GM19351 (cell line): ENCODE measurements at regions not wholly inside any gene's neighbourhood (a gene's known extent, or its start where the extent isn't known, plus 50 kb on each side); places are given as distances from the start of the nearest gene placed in this dataset.
"Not testable (repeated sequence)": the region's sequence is repeated elsewhere in the genome, so short reads cannot be mapped to it uniquely, and the experiment has no call there.

Experiments used
- ATAC-seq: cut with Tn5 transposase; IDR thresholded peaks from one replicate; pipeline ENCODE4 v1.9.1; 2021; ENCODE audit warnings: mild to moderate bottlenecking, moderate library complexity; ENCODE audit not compliant: unreplicated experiment

DNA sequence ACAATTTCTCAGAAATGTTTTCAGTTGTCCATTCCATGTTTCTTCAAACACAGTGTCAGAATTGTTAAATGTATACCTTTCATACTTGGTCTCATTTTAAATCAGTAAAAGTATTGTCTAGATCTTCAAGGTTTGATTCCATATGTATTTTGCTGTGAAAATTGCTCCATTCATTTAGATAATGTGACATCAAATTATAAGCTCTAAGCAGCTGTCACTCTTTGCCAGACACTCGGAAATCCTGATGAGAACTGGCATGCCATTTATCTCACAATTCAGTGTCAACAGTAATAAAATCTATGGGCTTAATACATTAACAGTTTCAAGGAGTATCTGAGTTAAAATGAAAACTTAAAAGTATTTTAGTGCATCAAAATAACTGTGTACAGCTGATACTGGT is 1025.3 kb upstream of the EPHA6 start:
- no peak for ATAC-seq

DNA sequence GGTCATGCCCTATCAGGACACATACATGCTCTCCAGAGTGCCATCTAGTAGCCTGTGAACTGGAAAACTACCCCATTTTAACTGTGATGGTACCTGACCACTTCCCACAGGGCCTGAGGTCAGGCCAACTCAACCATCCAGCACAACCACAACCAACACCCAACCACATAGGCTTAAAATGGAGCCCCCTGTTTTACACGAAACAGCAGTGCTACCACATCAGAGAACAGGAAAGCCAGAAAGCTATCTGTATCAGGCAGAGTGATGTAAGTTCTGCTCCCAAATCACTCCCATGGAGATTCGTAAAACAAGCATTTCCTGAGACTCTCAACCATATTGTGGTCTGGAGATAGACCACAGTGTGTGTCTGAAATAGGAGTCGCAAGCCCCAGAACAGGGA is 1017.3 kb upstream of the EPHA6 start:
- no peak for ATAC-seq

DNA sequence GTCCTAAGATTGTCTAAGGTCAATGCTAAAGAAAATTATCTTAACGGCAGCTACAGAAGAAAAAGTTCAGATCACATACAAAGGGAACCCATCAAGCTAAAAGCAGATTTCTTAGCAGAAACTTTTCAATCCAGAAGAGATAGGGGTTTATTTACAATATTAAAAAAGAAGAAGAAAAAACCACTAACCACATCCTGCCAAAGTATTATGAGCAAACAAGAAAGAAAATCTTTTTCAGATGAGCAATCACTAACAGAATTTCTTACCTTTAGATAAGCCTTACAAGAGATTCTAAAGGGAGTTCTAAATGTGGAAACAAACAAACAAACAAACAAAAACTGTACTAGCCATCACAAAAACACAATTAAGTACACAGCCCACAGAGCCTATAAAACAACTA is 1015.8 kb upstream of the EPHA6 start:
- ATAC-seq: no peak

DNA sequence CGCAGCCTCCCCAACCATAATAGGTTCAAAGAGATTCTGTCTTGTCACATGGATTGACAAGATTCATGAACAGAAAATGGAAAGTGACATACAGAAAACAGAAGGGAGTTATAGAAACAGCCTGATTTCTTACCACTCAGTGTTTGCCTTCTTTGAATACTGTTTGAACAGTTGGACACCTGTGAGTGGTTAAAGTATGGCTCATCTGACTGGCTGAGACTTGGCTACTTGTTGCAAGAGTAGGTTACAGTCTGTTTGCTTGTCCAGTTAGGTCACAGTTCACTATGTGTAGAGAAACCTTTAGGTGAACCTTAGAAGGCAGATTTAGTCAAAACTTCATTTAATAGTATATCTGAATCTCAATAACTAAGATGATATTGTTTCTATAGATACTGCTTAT is 1003.9 kb upstream of the EPHA6 start:
- ATAC-seq: no peak

DNA sequence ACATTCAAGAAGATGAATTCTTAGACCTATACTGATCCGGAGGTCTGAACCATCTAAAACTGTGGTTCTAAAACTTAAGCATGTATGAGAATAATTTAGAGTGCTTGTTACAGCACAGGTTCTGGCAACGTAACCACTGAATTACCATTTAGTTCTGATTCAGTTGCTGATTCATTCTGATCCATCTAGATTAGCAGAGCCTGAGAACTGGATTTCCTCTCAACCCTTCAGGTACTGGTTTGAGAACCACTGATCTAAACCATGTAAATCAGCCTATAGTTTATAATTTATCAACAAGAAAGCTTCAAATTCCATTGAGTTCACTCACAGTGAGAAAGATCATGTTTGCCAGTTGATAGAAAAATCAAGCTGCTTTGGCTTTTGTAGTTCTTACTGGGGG is 1001.1 kb upstream of the EPHA6 start:
- no peak for ATAC-seq

DNA sequence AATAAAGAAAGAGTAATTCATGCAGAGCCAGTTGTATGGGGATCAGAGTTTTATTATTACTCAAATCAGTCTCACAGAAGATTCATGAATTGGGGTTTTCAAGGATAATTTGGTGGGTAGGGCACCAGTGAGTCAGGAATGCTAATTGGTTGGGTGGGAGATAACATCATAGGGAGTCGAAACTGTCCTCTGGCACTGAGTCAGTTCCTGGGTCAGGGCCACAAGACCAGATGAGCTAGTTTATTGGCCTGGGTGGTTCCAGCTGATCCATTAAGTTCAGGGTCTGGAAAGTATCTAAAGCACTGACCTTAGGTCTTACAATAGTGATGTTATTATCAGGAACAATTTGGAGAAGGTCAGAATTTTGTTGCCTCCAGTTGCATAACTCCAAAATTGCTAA is 998.6 kb upstream of the EPHA6 start:
- ATAC-seq: no peak

DNA sequence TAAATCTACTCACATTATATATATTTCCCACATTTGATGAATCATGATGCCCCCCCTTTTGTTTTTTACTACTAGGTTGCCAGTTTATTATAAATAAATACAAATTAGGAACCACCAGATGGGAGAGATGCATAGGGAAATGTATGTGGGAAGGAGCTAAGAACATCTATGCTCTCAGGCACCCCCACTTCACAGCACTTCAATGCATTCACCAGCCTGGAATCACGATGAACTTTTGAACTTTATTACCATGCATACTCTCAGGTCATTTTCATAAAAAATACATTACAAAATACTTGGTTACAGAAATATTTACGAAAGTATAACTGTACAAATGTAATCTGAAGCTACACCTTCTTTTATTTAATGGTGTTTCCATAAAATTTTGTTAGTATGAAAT is 988.0 kb upstream of the EPHA6 start:
- ATAC-seq: no peak

DNA sequence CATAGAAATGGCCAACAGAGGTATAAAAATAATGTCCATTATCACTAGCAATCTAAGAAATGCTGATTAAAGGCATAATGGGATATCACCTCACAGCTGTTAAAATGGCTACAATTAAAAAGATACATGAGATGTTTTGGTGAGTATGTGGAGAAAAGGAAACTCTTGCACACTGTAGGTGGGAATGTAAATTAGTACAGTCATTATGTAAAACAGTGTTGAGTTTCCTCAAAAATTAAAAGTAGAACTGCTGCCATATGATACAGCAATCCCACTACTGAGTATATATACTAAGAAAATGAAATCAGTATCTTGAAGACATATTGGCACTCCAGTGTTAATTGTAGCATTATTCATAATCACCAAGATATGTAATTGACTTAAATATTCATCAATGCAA is 982.2 kb upstream of the EPHA6 start:
- no peak for ATAC-seq

DNA sequence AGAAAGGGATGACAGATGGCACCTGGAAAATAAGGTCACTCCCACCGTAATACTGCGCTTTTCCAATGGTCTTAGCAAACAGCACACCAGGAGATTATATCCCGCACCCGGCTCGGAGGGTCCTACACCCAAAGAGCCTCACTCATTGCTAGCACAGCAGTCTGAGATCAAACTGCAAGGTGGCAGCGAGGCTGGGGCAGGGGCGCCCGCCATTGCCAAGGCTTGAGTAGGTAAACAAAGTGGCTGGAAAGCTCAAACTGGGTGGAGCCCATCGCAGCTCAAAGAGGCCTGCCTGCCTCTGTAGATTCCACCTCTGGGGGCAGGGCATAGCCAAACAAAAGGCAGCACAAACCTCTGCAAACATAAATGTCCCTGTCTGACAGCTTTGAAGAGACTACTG is 953.8 kb upstream of the EPHA6 start:
- ATAC-seq: not testable (repeated sequence)

DNA sequence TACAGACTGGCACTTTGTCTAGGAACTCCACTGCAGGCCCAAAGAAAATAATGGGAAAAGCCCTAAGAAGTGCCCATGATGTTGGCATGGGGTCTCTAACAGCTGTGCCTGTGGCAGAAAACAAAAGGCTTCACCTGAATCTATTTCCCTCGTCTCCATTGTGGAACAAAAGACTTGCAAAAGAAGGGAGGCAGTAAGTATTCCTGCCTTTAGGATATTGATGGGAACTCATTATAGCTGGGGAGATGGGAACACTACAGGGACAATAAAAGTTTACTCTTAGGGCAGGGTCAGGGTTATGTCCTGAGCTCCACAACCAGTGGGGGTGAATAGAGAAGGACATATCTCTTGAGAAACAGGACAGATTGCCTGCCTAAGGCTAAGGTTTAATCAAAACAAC is 930.6 kb upstream of the EPHA6 start:
- ATAC-seq: no peak

DNA sequence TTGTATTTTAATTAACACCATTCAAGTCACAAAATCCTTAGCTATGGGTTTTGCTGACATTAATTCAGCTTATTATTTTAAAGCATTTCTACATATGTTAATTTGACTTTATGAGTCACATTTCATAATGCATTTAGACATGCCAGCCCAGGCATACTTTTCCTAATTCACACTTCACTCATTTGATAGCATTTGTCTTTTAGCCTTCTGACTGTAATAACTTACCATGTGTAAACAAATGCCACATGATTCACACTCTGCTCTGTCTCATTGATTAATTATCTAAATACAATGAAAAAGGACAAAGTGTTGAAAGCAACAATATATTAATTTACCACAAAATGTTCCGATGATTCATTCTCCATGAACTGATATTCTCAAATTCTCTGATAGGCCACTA is 927.8 kb upstream of the EPHA6 start:
- no peak for ATAC-seq

DNA sequence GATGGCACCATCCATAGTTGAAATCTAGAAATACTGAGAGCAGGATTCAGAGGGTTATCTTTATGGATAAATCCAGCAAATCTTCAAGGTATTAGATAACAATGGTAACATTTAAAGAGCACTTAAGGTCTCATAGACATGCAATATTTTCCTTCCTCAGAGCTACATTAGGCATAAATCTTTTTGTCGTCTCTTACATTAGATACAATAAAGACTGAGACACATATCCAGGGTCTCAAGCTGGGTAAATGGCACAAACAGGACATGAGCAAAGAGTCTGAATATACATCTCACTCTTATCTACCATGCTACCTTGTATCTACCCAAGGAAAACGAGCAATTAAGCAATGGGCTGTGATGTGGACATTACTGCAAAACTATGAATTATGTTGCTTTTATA is 927.3 kb upstream of the EPHA6 start:
- no peak for ATAC-seq

DNA sequence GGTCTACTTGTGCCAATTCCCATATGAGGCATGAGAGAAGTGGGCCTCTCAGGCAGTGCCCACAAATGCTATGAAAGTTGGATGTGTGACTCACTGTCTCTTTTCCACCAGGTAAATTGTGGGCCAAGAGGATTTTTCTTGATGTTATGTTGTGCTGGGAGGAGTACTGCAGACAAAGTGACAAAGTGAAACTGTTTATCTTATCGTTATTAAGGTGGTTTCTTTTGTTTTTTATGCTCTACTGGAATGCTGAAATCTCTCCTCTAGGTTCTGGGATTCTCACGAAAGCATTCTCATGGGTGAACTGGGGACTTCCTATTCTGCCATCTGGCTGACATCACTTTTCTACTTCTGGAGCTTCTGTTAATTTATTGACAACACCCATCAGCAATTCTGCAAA is 919.6 kb upstream of the EPHA6 start:
- ATAC-seq: no peak

DNA sequence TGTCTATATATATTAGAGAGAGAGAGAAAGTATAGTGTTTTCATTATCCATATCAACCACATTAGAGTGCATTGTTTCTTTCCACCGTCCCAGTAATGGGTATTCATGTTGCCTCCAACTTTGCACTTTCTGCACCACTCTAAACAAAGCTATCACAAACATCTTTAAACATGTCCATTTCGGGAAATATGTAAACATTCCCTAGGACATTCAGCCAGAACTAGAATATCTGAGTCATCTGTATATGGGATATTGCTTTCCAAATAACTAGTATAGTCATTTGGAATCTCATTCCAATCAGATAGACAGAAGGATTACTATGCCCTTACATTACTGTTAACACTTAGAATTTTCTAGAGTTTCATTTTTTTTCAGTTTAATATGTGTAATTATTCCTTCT is 914.9 kb upstream of the EPHA6 start:
- ATAC-seq: no peak

DNA sequence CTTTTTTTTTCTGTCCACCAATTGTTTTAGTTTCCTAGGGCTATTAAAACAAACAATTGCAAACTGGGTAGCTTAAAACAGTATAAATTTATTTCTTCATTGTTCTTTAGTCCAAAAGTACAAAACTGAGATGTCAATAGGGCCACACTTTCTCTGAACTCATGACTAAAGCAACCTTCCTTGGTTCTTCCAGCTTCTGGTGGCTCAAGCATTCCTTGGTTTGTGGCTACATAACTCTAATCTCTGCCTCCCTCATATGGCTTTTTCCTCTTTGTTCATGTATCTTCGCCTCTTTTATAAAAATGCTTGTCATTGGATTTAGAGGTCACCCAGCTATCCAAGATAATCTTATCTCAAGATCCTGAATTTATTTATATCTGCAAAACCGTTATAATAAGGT is 914.5 kb upstream of the EPHA6 start:
- no peak for ATAC-seq

DNA sequence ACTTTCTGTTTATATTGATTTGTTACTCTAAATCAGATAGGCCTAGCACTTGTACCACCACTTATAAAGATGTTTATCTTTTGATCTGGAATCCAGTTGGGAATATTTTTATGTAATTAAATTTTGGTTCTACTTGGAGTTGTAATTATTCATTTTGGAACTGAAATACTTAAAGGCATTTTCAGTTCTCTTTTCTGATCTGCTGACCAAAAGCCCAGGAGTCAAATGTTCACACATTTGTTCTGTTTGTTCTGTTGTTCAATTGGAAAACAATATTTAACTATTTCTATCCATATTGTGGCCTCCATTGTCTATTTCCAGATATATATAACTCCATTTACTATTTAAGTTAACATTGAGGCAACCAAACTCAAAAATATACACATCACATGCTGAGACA is 912.4 kb upstream of the EPHA6 start:
- no peak for ATAC-seq

DNA sequence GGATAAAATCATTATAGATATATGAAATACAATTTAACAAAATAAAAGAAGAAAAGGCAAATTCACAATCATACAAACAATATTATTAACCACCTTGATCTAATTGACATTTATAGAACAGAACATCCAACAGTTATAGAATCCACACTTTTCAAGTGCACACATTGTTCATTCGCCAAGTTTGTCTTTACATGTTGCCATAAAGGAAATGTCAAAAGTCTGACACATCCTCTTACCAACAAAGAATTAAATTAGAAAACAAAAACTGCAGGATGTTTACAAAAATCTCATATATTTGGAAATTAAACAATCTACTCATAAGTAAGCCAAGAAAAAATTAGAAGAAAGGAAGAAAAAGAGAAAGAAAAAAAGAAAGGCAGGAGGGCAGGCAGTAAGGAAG is 909.2 kb upstream of the EPHA6 start:
- no peak for ATAC-seq

DNA sequence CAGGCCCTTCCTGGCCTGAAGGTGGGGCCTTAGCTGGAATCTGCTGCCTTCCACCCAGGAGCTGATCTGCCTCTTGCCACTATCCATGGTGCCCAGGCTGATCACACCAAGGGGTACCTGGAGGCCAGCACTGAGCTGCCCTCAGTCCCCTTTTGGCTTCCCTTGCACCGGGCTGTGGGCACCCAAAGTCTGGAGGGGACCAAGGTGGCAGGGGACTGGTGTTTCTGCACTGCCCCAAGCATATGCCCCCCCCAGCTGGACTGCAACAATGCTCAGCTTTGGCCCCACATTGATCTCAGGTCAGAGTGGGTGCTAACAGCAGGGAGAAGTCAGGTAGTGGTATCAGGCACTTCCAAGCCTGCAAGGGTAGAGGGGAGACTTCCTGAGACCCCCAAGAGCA is 902.6 kb upstream of the EPHA6 start:
- no peak for ATAC-seq

DNA sequence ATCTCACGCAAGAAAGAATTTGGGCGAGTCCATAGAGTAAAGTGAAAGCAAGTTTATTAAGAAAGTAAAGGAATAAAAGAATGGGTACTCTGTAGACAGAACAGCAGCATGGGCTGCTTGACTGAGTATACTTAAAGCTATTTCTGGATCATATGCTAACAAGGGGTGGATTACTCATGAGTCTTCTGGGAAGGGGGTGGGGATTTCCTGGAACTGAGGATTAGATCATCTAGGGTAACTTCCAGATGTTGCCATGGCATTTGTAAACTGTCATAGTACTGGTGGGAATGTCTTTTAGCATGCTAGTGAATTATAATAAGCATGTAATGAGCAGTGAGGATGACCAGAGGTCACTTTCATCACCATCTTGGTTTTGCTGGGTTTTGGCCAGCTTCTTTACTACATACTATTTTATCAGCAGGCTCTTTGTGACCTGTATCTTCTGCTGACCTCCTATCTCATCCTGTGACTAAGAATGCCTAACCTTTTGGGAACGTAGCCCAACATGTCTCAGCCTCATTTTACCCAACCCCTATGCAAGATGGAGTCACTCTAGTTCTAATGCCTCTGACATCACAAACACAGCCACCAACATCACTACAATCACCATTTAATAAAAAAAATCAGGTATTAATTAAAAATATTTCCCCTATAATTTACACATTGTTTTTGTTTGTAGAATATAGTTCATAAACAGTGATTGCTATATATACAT is 890.7 kb upstream of the EPHA6 start:
- ATAC-seq: no peak

DNA sequence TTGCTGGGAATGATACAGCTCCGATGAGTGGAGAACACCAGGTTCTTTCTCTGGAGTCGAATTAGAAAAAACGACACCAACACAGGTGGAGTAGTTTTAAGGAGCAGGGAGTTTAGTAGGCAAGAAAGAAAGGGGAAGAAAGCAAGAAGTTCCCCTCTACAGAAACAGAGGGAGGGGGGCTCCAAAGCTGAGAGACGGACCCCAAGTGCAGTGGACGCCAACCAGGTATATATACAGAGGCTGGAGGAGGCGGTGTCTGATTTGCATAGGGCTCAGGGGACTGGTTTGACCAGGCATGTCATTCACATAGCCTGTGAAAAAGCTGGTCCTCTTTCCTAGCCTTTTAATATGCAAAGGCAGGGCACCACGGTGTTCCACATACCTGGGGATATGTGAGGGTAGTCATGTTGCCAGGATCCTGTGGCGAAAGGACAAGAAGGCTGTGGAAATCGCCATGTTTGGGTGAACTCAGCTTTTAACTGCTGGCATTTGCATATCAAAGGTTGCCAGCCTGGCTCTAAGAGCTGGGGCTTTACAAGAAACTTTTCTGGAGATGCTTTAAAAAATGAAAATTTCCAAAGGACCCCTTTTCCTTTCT is 887.4 kb upstream of the EPHA6 start:
- ATAC-seq: no peak

DNA sequence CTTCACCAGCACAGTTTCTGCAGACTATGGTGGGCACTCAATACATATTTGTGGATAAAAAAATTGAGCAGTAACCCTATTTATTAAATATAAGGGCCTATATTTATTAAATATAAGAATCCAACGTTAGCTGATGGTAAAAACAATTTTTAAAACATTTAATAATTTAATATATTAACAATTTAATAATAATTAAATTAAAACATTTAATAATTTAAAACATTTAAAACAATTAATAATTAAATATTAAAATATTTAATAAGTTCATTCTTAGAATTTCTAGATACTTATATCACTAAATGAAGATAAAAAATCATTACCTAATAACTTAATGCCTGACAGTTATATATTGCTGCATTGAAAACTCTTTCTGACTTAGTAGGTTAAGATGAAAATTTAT is 880.2 kb upstream of the EPHA6 start:
- no peak for ATAC-seq

DNA sequence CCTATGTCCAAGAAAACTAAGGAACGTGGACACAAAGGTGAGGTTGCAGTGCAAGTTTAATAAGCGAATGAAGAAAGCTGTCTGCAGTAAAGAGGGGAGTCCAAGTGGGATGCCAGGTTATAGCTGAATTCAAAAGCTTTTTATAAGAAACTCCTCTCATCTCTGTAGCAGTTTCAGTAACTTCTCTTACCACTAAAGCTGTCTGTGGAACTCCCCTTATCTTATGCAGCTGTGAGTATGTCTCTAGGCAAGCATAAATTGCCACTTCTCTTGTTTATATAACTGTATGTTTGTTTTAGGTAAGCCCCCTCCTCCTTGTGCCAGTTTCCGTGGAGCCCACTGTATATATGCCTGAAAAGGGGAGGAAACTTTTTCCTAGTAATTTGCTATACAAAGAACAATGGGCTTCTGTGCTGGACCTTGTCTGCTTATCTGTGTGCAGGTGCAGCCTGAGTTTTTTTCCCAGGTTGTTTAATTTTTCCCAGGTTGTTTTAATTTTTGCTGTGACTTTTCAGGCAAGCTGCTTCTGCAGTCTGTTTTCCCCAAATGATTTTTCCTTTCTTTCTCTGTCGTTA is 875.1 kb upstream of the EPHA6 start:
- ATAC-seq: no peak
